IMR-90 (cell line): ENCODE measurements at regions not wholly inside any gene's neighbourhood (a gene's known extent, or its start where the extent isn't known, plus 50 kb on each side); places are given as distances from the start of the nearest gene placed in this dataset.

ENCODE experiments used
- ATAC-seq: fragments of 200-7000 bp; cut with Tn5 transposase; 2 replicates; pipeline ENCODE4 v1.9.1; 2020; ENCODE audit warnings: low read depth, mild to moderate bottlenecking, moderate library complexity
- BruUV-seq: library from RNA; stranded (reverse); fragments of 400-500 nt; replicated peaks from 2 replicates; lab custom pipeline; 2021; lab: Mats Ljungman, UMichigan
- CTCF ChIA-PET: fragments of 300-600 bp; formaldehyde crosslinking; extraction: SDS; loops from one replicate; lab custom pipeline; 2021; ENCODE audit warnings: antibody characterized with exemption; lab: Yijun Ruan, JAX
- POLR2A ChIA-PET: fragments of 300-600 bp; sonication (Branson Sonifier 250); formaldehyde crosslinking; loops from one replicate; lab custom pipeline; 2022; ENCODE audit warnings: antibody characterized with exemption; ENCODE audit not compliant: unreplicated experiment; lab: Charles Lee
- DNase-seq: peaks from one replicate; pipeline ENCODE4 v3.0.0; 2013
- H2AFZ ChIP-seq: replicated peaks from 2 replicates; pipeline ENCODE3; 2013; ENCODE audit warnings: low read length, mild to moderate bottlenecking; ENCODE audit not compliant: poor library complexity
- H2AK5ac ChIP-seq: 2 replicates; pipeline ENCODE4 v1.6.1; 2013; ENCODE audit warnings: low read depth, low read length, inconsistent platforms
- H2AK9ac ChIP-seq: replicated peaks from 2 replicates; pipeline ENCODE3; 2013; ENCODE audit warnings: mild to moderate bottlenecking, low read depth, low read length, moderate library complexity; ENCODE audit not compliant: poor library complexity
- H2BK120ac ChIP-seq: 2 replicates; pipeline ENCODE4 v1.6.1; 2013; ENCODE audit warnings: low read depth, low read length, inconsistent platforms
- H2BK15ac ChIP-seq: 3 replicates; pipeline ENCODE4 v1.6.1; 2013; ENCODE audit warnings: low read depth, low read length, inconsistent platforms
- H2BK20ac ChIP-seq: 2 replicates; pipeline ENCODE4 v1.6.1; 2013; ENCODE audit warnings: low read depth, mild to moderate bottlenecking, inconsistent platforms, low read length, moderate library complexity
- H2BK5ac ChIP-seq: 2 replicates; pipeline ENCODE4 v1.6.1; 2013; ENCODE audit warnings: mild to moderate bottlenecking, low read depth, low read length, inconsistent platforms; ENCODE audit not compliant: poor library complexity, severe bottlenecking
- H3K14ac ChIP-seq: replicated peaks from 2 replicates; pipeline ENCODE4 v1.6.1; 2013; ENCODE audit warnings: low read depth, low read length, inconsistent platforms
- H3K18ac ChIP-seq: 2 replicates; pipeline ENCODE4 v1.6.1; 2013; ENCODE audit warnings: low read depth, low read length, control low read depth
- H3K23ac ChIP-seq: 2 replicates; pipeline ENCODE4 v1.6.1; 2013; ENCODE audit warnings: low read depth, low read length, inconsistent platforms
- H3K27ac ChIP-seq: 2 replicates; pipeline ENCODE4 v1.5.1; 2013; ENCODE audit warnings: mild to moderate bottlenecking, control low read depth, low read length; ENCODE audit not compliant: insufficient read depth
- H3K27me3 ChIP-seq: 2 replicates; pipeline ENCODE4 v1.6.1; 2013; ENCODE audit warnings: low read length; ENCODE audit not compliant: control insufficient read depth, insufficient read depth
- H3K36me3 ChIP-seq: 2 replicates; pipeline ENCODE4 v1.6.1; 2013; ENCODE audit warnings: low read length, mixed read lengths; ENCODE audit not compliant: control insufficient read depth, insufficient read depth
- H3K4ac ChIP-seq: 2 replicates; pipeline ENCODE4 v1.6.1; 2013; ENCODE audit warnings: low read depth, low read length, inconsistent platforms
- H3K4me1 ChIP-seq: 2 replicates; pipeline ENCODE4 v1.6.1; 2013; ENCODE audit warnings: low read length, mixed read lengths; ENCODE audit not compliant: control insufficient read depth, insufficient read depth
- H3K4me2 ChIP-seq: 2 replicates; pipeline ENCODE4 v1.6.1; 2013; ENCODE audit warnings: low read depth, mild to moderate bottlenecking, control low read depth, low read length, moderate library complexity
- H3K4me3 ChIP-seq: 2 replicates; pipeline ENCODE4 v1.5.1; 2013; ENCODE audit warnings: low read depth, mild to moderate bottlenecking, control low read depth, low read length, moderate library complexity; ENCODE audit not compliant: insufficient read depth
- H3K56ac ChIP-seq: 2 replicates; pipeline ENCODE4 v1.6.1; 2013; ENCODE audit warnings: low read length, inconsistent platforms; ENCODE audit not compliant: insufficient read depth; ENCODE audit errors: extremely low read depth
- H3K79me1 ChIP-seq, 2 experiments: 2 replicates each; pipeline ENCODE4 v1.6.1; 2013; ENCODE audit warnings: low read length in 2 of 2, inconsistent platforms in 1 of 2, low read depth in 1 of 2
- H3K9ac ChIP-seq: 2 replicates; pipeline ENCODE4 v1.6.1; 2013; ENCODE audit warnings: low read depth, low read length, control low read depth
- H3K9me1 ChIP-seq: 2 replicates; pipeline ENCODE4 v1.6.1; 2013; ENCODE audit warnings: low read length, inconsistent platforms; ENCODE audit not compliant: insufficient read depth
- H3K9me3 ChIP-seq: 2 replicates; pipeline ENCODE4 v1.6.1; 2013; ENCODE audit warnings: low read length; ENCODE audit not compliant: control insufficient read depth, insufficient read depth
- H4K20me1 ChIP-seq: 2 replicates; pipeline ENCODE4 v1.6.1; 2013; ENCODE audit warnings: low read length, inconsistent platforms; ENCODE audit not compliant: insufficient read depth
- H4K5ac ChIP-seq: 2 replicates; pipeline ENCODE4 v1.6.1; 2013; ENCODE audit warnings: mild to moderate bottlenecking, low read depth, low read length, control low read depth
- H4K8ac ChIP-seq, 2 experiments: 2 replicates each; pipeline ENCODE4 v1.6.1; 2013; ENCODE audit warnings: low read depth in 2 of 2, low read length in 2 of 2, control low read depth in 1 of 2, inconsistent platforms in 1 of 2
- H4K91ac ChIP-seq: 2 replicates; pipeline ENCODE4 v1.6.1; 2013; ENCODE audit warnings: low read depth, low read length, inconsistent platforms; ENCODE audit not compliant: insufficient read depth
- FOS ChIP-seq: fragments of 150-350 bp; IDR thresholded peaks from 2 replicates; pipeline ENCODE4 v1.6.1; 2016; ENCODE audit warnings: low read depth, low read length
- MXI1 ChIP-seq: IDR thresholded peaks from 2 replicates; pipeline ENCODE4 v1.6.1; 2012; ENCODE audit warnings: low read depth, mild to moderate bottlenecking, low read length, moderate library complexity, borderline replicate concordance
- NFE2L2 ChIP-seq: fragments of 150-350 bp; IDR thresholded peaks from 2 replicates; pipeline ENCODE4 v1.6.1; 2016; ENCODE audit warnings: low read depth, mild to moderate bottlenecking, low read length
- WGBS, 2 experiments: methylation state at CpG; one replicate each; pipeline versions ENCODE4 v1.1.5 to v1.1.7; 2013; ENCODE audit warnings: missing lambda C conversion rate in 2 of 2; ENCODE audit not compliant: insufficient read length in 1 of 2; ENCODE audit errors: extremely low coverage in 2 of 2; 5-methylcytosine and 5-hydroxymethylcytosine counted together
- dilution Hi-C: fragments of 300-500 bp; cut with HindIII; formaldehyde crosslinking; loops from one replicate; pipeline ENCODE4 v1.14.3; 2018; ENCODE audit warnings: low sequenced_read_pairs; ENCODE audit not compliant: unreplicated experiment
- in situ Hi-C: fragments of 300-500 bp; cut with MboI; formaldehyde crosslinking; loops from 3 replicates; pipeline ENCODE4 v1.14.3; 2019; ENCODE audit warnings: low sequenced_read_pairs, inconsistent platforms, mixed read lengths
- intact Hi-C: fragments of 100-400 bp; cut with micrococcal nuclease; formaldehyde crosslinking; loops from 2 replicates; pipeline ENCODE4 v1.10.0; 2022

- no TSS peak for BruUV-seq
- H3K14ac ChIP-seq = no peak overlapping the region
Measured at GRCh38 chr6:14512246-14512645, 394.7 kb downstream of the CD83 start.

More at GRCh38 chr6:14512246-14512645, 394.7 kb downstream of the CD83 start:
- Histone ChIP-seq H3K4me3 (no peak overlapping the region), H2BK20ac (no peak overlapping the region), H3K9ac (no peak overlapping the region), H3K23ac (no peak overlapping the region), H2BK5ac (no peak overlapping the region), H2AK5ac (no peak overlapping the region), H4K8ac (no peak overlapping the region), H2BK15ac (no peak overlapping the region), H4K5ac (no peak overlapping the region), H2AK9ac (no peak overlapping the region), H3K79me1 (no peaks in the 10 kb centered on the region), H3K18ac (no peak overlapping the region), H2AFZ (no peak overlapping the region), H3K27me3 (no peaks in the 10 kb centered on the region; the same call in 1 of the 2 replicates), H4K91ac (no peak overlapping the region), H3K9me1 (no peaks in the 10 kb centered on the region), H3K4ac (no peak overlapping the region), H4K20me1 (no peaks in the 10 kb centered on the region), H3K4me1 (no peaks in the 10 kb centered on the region), H3K27ac (no peak overlapping the region), H3K36me3 (no peaks in the 10 kb centered on the region), H3K56ac (no peak overlapping the region), H2BK120ac (no peak overlapping the region), H3K4me2 (no peak overlapping the region), H3K9me3 (no peaks in the 10 kb centered on the region)
- TF ChIP-seq NFE2L2 = no peak
- TF ChIP-seq FOS = no peak
- no peak for TF ChIP-seq MXI1
- in situ Hi-C loops = no loop called here
- ChIA-PET CTCF (no interaction called here), POLR2A (no interaction called here)
- no peak for DNase-seq
- dilution Hi-C loops = no loop called here
- WGBS, 2 experiments = 100% methylated on average over 1 of the region's 3 CpGs; no CpG with 5 or more reads in 1 of the 2 experiments
- ATAC-seq = no peak
- intact Hi-C loops = no loop called here
